Spleen (tissue), 11 donors: ENCODE measurements at regions not wholly inside any gene's neighbourhood (a gene's known extent, or its start where the extent isn't known, plus 50 kb on each side); places are given as distances from the start of the nearest gene placed in this dataset.

Experiments
- DNase-seq: peaks from one replicate; pipeline ENCODE4 v3.0.0-alpha.2; 2020
- H3K27ac ChIP-seq, 8 donors: fragments of 200-600 bp; sonication (generic) in 7 of 8; 1 replicate in 4 of 8; 2 replicates in 4 of 8; pipeline versions ENCODE4 v1.5.0 to v1.8.0; 2016 to 2021; ENCODE audit warnings: inconsistent platforms in 4 of 8, mild to moderate bottlenecking in 4 of 8, moderate library complexity in 1 of 8
- H3K27me3 ChIP-seq, 7 donors: fragments of 200-600 bp; sonication (generic) in 6 of 7; replicated peaks in 1 of 7; 1 replicate in 4 of 7; 2 replicates in 3 of 7; pipeline versions ENCODE4 v1.5.0 to v1.8.0; 2016 to 2021; ENCODE audit warnings: inconsistent platforms in 3 of 7, mild to moderate bottlenecking in 1 of 7
- H3K36me3 ChIP-seq, 6 donors: fragments of 200-600 bp; sonication (generic) in 5 of 6; 1 replicate in 4 of 6; 2 replicates in 2 of 6; pipeline versions ENCODE4 v1.5.0 to v1.8.0; 2016 to 2021; ENCODE audit warnings: inconsistent platforms in 2 of 6
- H3K4me1 ChIP-seq, 6 donors: fragments of 200-600 bp; sonication (generic) in 5 of 6; 1 replicate in 3 of 6; 2 replicates in 3 of 6; pipeline versions ENCODE4 v1.5.0 to v1.8.0; 2016 to 2021; ENCODE audit warnings: inconsistent platforms in 3 of 6
- H3K4me3 ChIP-seq, 8 donors: fragments of 200-600 bp; sonication (generic) in 7 of 8; 1 replicate in 4 of 8; 2 replicates in 4 of 8; pipeline versions ENCODE4 v1.5.0 to v1.8.0; 2016 to 2021; ENCODE audit warnings: inconsistent platforms in 4 of 8, mild to moderate bottlenecking in 4 of 8, moderate library complexity in 2 of 8
- H3K9me3 ChIP-seq, 8 donors: fragments of 200-600 bp; sonication (generic) in 7 of 8; 1 replicate in 4 of 8; 2 replicates in 4 of 8; pipeline versions ENCODE4 v1.5.0 to v1.8.0; 2016 to 2021; ENCODE audit warnings: inconsistent platforms in 4 of 8
- POLR2A ChIP-seq, 3 donors: fragments of 450-650 bp; IDR thresholded peaks; one replicate each; pipeline ENCODE4 v1.5.1; 2017; ENCODE audit warnings: antibody characterized with exemption in 3 of 3, mild to moderate bottlenecking in 1 of 3
- POLR2AphosphoS5 ChIP-seq, 3 donors: sonication (generic); formaldehyde crosslinking; IDR thresholded peaks; one replicate each; pipeline ENCODE4 v1.5.1; 2017; ENCODE audit warnings: antibody characterized with exemption in 3 of 3
- WGBS, 5 donors: extraction: QIAGEN DNeasy Blood & Tissue Kit in 3 of 5; methylation state at CpG; one replicate each; pipeline versions ENCODE4 v1.1.5 to v1.1.7; 2013 to 2018; 5-methylcytosine and 5-hydroxymethylcytosine counted together
- intact Hi-C: fragments of 100-400 bp; cut with DNase I; formaldehyde crosslinking; loops from one replicate; pipeline ENCODE4 v1.15.0; 2023; ENCODE audit warnings: low total_unique reads
- TF ChIP-seq, protein P1 (sequence below), 11 experiments: fragments of 200-600 bp in 7 of 11; fragments of 450-650 bp in 4 of 11; sonication (generic) in 4 of 11; IDR thresholded peaks in 8 of 11; conservative IDR thresholded peaks in 3 of 11; 1 replicate in 7 of 11; 2 replicates in 4 of 11; pipeline versions ENCODE4 v1.4.0 to v1.8.0; 2016 to 2021; ENCODE audit warnings: antibody characterized with exemption in 11 of 11, inconsistent platforms in 4 of 11, mild to moderate bottlenecking in 1 of 11
- donor health status: healthy with polysubstance abuse.
- donor health status: DM: no; HTN: no; CAD: no; lungs with moderate emphysema.
- donor health status: DM: no; HTN: no; CAD: no.
- donor health status: Bipolar disorder and iron deficiency.
- donor health status: healthy.
- donor health status: DM: no; HTN: no; CAD: no.
- donor health status: DM: yes; HTN: yes; CAD: no.

DNA sequence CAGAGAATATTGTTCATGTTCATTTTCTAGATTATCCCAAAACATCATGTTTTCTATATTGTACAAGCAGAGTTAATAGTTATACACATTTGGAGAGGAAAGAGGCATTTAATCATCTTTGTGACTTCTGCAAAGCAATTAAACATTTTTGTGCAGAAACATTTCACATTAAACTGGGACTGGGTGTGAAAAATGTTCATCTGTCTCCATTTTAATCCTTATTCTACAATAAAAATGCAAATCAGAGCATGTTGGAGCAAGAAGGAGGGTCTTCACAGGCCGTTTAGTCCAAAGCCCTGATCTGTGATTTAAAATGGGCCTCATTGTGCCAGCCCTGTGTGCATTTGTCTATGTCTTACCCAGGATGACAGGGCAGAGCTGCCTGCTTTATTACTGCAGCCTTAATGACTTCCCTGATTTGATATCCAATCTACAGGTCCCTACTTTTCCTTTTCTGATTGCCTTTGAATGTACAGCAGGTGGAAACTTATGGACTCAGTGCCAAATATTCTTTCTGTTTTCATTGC, 183.5 kb downstream of the CAVIN4 start:
- Histone ChIP-seq H3K4me1 (no peaks in the 10 kb centered on the region), H3K4me3 (no peak overlapping the region), H3K9me3 (peaks cover 0 to 10% (median 7%) of the 10 kb centered on the region in 8 donors), H3K27ac (no peak overlapping the region), H3K36me3 (no peaks in the 10 kb centered on the region), H3K27me3 (no peaks in the 10 kb centered on the region)
- 7 to 33% (median 19%) methylated on average over 1 of the region's 1 CpG for WGBS, 5 donors
- intact Hi-C loops = no loop called here
- TF ChIP-seq POLR2A (IDR thresholded peaks at IDR 0.05) (no peak), POLR2AphosphoS5 (IDR thresholded peaks at IDR 0.05) (no peak)
- TF ChIP-seq, protein P1, sequence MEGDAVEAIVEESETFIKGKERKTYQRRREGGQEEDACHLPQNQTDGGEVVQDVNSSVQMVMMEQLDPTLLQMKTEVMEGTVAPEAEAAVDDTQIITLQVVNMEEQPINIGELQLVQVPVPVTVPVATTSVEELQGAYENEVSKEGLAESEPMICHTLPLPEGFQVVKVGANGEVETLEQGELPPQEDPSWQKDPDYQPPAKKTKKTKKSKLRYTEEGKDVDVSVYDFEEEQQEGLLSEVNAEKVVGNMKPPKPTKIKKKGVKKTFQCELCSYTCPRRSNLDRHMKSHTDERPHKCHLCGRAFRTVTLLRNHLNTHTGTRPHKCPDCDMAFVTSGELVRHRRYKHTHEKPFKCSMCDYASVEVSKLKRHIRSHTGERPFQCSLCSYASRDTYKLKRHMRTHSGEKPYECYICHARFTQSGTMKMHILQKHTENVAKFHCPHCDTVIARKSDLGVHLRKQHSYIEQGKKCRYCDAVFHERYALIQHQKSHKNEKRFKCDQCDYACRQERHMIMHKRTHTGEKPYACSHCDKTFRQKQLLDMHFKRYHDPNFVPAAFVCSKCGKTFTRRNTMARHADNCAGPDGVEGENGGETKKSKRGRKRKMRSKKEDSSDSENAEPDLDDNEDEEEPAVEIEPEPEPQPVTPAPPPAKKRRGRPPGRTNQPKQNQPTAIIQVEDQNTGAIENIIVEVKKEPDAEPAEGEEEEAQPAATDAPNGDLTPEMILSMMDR (IDR thresholded peaks at IDR 0.05 in 8 of 11, conservative IDR thresholded peaks at IDR 0.05 in 3 of 11) = no peak
- no peak for DNase-seq

DNA sequence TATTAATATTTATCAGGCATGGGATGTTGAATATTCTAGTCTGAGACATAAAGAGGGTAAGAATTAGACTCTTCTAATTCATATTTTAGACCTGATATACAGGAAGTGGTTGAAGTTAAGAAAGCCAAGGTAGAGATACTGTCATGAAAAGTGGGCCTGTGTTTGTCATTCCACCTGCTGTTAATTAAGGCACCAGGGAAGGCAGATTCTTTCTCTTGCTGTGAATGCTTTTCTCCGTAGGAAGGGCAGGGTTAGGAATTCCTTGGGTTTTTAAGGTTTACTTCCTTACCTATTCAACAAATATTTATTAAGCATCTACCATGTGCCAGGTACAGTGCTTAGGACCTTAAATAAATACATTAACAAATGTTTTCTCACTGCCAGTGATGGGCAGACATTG, 196.4 kb downstream of the CAVIN4 start:
- intact Hi-C loops = no loop called here
- 25 to 56% (median 49%) methylated on average over 1 of the region's 1 CpG for WGBS, 5 donors
- H3K9me3 ChIP-seq = no peaks in the 10 kb centered on the region
- no peak for DNase-seq
- H3K4me1 ChIP-seq = no peaks in the 10 kb centered on the region
- no peaks in the 10 kb centered on the region for H3K36me3 ChIP-seq
- no peak overlapping the region for H3K27ac ChIP-seq
- no peak overlapping the region for H3K4me3 ChIP-seq
- no peaks in the 10 kb centered on the region for H3K27me3 ChIP-seq
- TF ChIP-seq POLR2AphosphoS5 (IDR thresholded peaks at IDR 0.05) = no peak
- TF ChIP-seq, protein P1 (IDR thresholded peaks at IDR 0.05 in 8 of 11, conservative IDR thresholded peaks at IDR 0.05 in 3 of 11) = no peak
- no peak for TF ChIP-seq POLR2A (IDR thresholded peaks at IDR 0.05)

GRCh38 chr9:100774962-100775361, 197.1 kb downstream of the CAVIN4 start:
- no peaks in the 10 kb centered on the region for H3K36me3 ChIP-seq
- no peak overlapping the region for H3K27ac ChIP-seq
- H3K4me3 ChIP-seq = no peak overlapping the region
- 17 to 41% (median 20%) methylated on average over 1 of the region's 1 CpG for WGBS, 5 donors
- intact Hi-C loops = no loop called here
- H3K4me1 ChIP-seq = no peaks in the 10 kb centered on the region
- TF ChIP-seq, protein P1 (IDR thresholded peaks at IDR 0.05 in 8 of 11, conservative IDR thresholded peaks at IDR 0.05 in 3 of 11) = no peak
- TF ChIP-seq POLR2A (IDR thresholded peaks at IDR 0.05) (no peak), POLR2AphosphoS5 (IDR thresholded peaks at IDR 0.05) (no peak)
- no peaks in the 10 kb centered on the region for H3K9me3 ChIP-seq
- DNase-seq = no peak
- H3K27me3 ChIP-seq = no peaks in the 10 kb centered on the region

GRCh38 chr9:100775912-100776311, 198.0 kb downstream of the CAVIN4 start:
- no peak for DNase-seq
- H3K27me3 ChIP-seq = no peaks in the 10 kb centered on the region
- H3K4me1 ChIP-seq = no peaks in the 10 kb centered on the region
- H3K27ac ChIP-seq = no peak overlapping the region
- TF ChIP-seq, protein P1 (IDR thresholded peaks at IDR 0.05 in 8 of 11, conservative IDR thresholded peaks at IDR 0.05 in 3 of 11) = no peak
- TF ChIP-seq POLR2A (IDR thresholded peaks at IDR 0.05) (no peak), POLR2AphosphoS5 (IDR thresholded peaks at IDR 0.05) (no peak)
- no peak overlapping the region for H3K4me3 ChIP-seq
- intact Hi-C loops = no loop called here
- no peaks in the 10 kb centered on the region for H3K36me3 ChIP-seq
- WGBS, 5 donors = 83 to 92% (median 90%) methylated on average over 1 of the region's 1 CpG
- H3K9me3 ChIP-seq = peaks cover 0 to 4% (median 0%) of the 10 kb centered on the region in 8 donors
